GM12892 (cell line): ENCODE measurements at regions not wholly inside any gene's neighbourhood (a gene's known extent, or its start where the extent isn't known, plus 50 kb on each side); places are given as distances from the start of the nearest gene placed in this dataset.

Experiments
- POLR2A ChIP-seq: IDR thresholded peaks from 2 replicates; pipeline ENCODE4 v1.6.1; 2011; ENCODE audit warnings: low read depth, low read length, control low read depth
- POLR2AphosphoS5 ChIP-seq: IDR thresholded peaks from 2 replicates; pipeline ENCODE4 v1.6.1; 2011; ENCODE audit warnings: low read depth, low read length, control low read depth

DNA sequence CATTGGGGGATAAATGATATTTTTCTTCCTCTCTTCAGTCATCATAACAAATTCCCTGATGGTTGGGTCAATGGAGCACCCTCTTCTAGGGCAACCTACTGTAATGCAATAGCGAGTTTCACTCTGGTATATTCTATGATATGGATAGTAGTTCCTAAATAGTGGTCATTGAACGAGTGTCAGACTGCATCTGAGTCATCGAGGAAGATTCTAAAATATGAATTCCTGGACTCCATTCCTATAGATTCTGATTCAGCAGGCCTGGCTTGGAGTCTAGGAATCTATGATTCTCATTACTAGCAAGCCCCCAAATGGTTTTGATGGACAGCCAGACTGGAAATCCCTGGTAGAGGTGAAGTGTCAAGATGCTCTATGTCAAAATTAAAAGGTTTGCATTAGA, 254.5 kb downstream of the BUB3 start:
- TF ChIP-seq POLR2A (no peak), POLR2AphosphoS5 (no peak)
